NCI-H524 (cell line): ENCODE measurements at regions not wholly inside any gene's neighbourhood (a gene's known extent, or its start where the extent isn't known, plus 50 kb on each side); places are given as distances from the start of the nearest gene placed in this dataset.

Experiments used
- DNase-seq, 2 experiments: peaks; one replicate each; lab custom pipeline; 2025; lab: John Stamatoyannopoulos, UW

GRCh38 chr10:10365676-10366075 is 652.0 kb upstream of the CELF2 start:
- DNase-seq, result no peak

- no peak for DNase-seq
Observed at GRCh38 chr10:10366836-10367235, 650.8 kb upstream of the CELF2 start.

- no peak for DNase-seq
Observed at GRCh38 chr10:10367264-10367663, 650.4 kb upstream of the CELF2 start.

- DNase-seq, result no peak
Observed at GRCh38 chr10:10368951-10369576, 648.6 kb upstream of the CELF2 start.

- no peak for DNase-seq
Observed at GRCh38 chr10:10385831-10386230, 631.8 kb upstream of the CELF2 start.

GRCh38 chr10:10389182-10389581 is 628.5 kb upstream of the CELF2 start:
- DNase-seq, result no peak

- no peak for DNase-seq
Observed at GRCh38 chr10:10392511-10392910, 625.2 kb upstream of the CELF2 start.

GRCh38 chr10:10394933-10395658 is 622.6 kb upstream of the CELF2 start:
- DNase-seq, result no peak

GRCh38 chr10:10396601-10397000 is 621.1 kb upstream of the CELF2 start:
- DNase-seq, result no peak

- no peak for DNase-seq
Observed at GRCh38 chr10:10397906-10398305, 619.8 kb upstream of the CELF2 start.

- no peak for DNase-seq
Observed at GRCh38 chr10:10403762-10404161, 613.9 kb upstream of the CELF2 start.

GRCh38 chr10:10417671-10418070 is 600.0 kb upstream of the CELF2 start:
- no peak for DNase-seq

GRCh38 chr10:10418387-10418786 is 599.3 kb upstream of the CELF2 start:
- DNase-seq, result no peak

- DNase-seq, result no peak
Observed at GRCh38 chr10:10421071-10421470, 596.6 kb upstream of the CELF2 start.

- no peak for DNase-seq
Observed at GRCh38 chr10:10431422-10432066, 586.1 kb upstream of the CELF2 start.

- peak; percentile 28 to 64 for DNase-seq
Observed at GRCh38 chr10:10432296-10433035, 585.2 kb upstream of the CELF2 start.

- DNase-seq, result peak; percentile 76 to 88
Observed at GRCh38 chr10:10434312-10434711, 583.4 kb upstream of the CELF2 start.

- no peak for DNase-seq
Observed at GRCh38 chr10:10437886-10438285, 579.8 kb upstream of the CELF2 start.

GRCh38 chr10:10438335-10439100 is 579.2 kb upstream of the CELF2 start:
- DNase-seq, result peak in 1 of 2 experiments; percentile 11

- no peak for DNase-seq
Observed at GRCh38 chr10:10456856-10457255, 560.8 kb upstream of the CELF2 start.

GRCh38 chr10:10460451-10460850 is 557.2 kb upstream of the CELF2 start:
- DNase-seq, result no peak
